ENCODE measurements at regions not wholly inside any gene's neighbourhood (a gene's known extent, or its start where the extent isn't known, plus 50 kb on each side); places are given as distances from the start of the nearest gene placed in this dataset.

DNA sequence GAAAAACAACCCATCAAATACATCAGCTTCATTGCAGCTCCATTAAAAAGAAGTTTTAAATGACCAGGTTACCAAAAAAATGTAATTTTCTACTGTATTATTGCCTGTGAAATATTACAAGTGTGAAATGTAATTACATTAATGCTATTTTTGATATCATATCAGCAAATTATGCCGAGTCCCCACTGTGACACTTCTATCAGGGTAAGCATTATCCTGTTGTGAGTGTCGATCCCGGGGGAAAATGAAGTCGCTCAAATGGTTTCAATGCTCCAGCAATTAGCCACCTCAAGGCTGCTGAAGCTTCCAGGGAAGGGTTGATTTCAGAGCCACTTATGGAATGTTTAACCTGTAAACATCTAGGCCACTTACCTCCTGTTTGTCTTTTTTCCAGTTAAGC lies 70.4 kb downstream of the RCN1 start:
- no peak for DNase-seq (ENCODE audit: low read depth in 4 of 4, low spot score in 3 of 4)

- no peak for DNase-seq (ENCODE audit: low read depth in 4 of 4, low spot score in 3 of 4)
Measured at GRCh38 chr11:32162351-32162750, 71.5 kb downstream of the RCN1 start.

- DNase-seq (ENCODE audit: low read depth in 4 of 4, low spot score in 3 of 4), result no peak
Measured at GRCh38 chr11:32162906-32163305, 72.0 kb downstream of the RCN1 start.

DNA sequence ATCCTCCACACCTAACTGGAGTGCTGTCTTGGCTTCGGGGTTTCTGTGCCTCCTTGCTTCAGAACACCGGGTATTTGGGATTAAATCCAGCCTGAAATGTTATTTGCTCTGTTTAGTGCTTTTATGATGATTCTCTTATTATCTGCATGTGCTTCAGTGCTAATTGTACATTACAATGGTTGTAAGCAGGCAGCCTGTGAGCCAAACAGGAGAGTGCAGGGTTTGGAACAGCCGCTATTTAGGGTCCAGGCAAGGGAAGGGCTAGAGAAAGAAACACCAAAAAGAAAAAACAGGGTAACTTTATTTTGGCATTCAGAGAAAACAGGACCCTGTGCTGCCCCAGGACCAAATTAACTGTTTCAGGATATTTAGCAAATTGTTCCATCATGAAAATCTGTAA lies 72.7 kb downstream of the RCN1 start:
- no peak for DNase-seq (ENCODE audit: low read depth in 4 of 4, low spot score in 3 of 4)

DNA sequence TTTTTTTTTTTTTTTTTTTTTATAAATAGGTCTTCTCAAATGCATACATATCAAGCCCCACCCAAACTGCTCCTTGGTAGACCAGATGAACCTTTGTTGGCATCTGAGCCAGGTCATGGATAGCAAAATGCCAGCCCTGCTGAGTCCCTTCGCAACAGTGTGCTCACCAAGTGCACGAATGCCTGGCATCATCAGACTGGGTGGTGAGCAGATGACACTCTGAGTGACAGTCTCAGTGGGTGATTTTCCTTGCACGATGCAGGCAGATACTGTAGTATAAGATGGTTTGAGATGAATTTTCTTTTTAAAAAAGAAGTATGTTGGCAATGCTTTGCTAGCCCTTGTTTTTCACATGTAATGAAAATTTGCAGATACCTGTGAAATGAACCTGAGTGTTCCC lies 74.0 kb downstream of the RCN1 start:
- DNase-seq (ENCODE audit: low read depth in 4 of 4, low spot score in 3 of 4), result no peak

DNA sequence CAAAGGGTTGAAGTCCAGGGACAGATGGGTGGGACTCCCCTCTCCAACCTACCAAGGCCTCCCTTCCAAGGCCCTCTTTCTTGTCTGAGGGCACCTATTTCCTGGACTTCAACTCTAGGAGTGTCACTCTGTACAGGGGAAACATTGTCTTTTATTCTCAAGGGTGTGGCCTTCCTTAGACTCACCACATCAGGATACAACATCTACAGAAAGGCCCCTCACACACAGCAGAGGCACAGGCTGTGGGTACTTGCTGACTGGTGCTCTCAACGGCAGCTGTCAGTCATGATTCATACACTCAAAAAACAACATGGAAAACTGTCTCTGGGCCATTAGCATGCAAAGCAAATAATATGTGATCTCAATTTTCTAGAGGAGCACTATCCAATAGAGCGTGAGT lies 78.0 kb downstream of the RCN1 start:
- no peak for DNase-seq (ENCODE audit: low read depth in 4 of 4, low spot score in 3 of 4)

GRCh38 chr11:32171445-32171844 lies 80.6 kb downstream of the RCN1 start:
- DNase-seq (ENCODE audit: low read depth in 4 of 4, low spot score in 3 of 4), result no peak

- DNase-seq (ENCODE audit: low read depth in 4 of 4, low spot score in 3 of 4), result no peak
Measured at GRCh38 chr11:32172041-32172847, 81.4 kb downstream of the RCN1 start.

DNA sequence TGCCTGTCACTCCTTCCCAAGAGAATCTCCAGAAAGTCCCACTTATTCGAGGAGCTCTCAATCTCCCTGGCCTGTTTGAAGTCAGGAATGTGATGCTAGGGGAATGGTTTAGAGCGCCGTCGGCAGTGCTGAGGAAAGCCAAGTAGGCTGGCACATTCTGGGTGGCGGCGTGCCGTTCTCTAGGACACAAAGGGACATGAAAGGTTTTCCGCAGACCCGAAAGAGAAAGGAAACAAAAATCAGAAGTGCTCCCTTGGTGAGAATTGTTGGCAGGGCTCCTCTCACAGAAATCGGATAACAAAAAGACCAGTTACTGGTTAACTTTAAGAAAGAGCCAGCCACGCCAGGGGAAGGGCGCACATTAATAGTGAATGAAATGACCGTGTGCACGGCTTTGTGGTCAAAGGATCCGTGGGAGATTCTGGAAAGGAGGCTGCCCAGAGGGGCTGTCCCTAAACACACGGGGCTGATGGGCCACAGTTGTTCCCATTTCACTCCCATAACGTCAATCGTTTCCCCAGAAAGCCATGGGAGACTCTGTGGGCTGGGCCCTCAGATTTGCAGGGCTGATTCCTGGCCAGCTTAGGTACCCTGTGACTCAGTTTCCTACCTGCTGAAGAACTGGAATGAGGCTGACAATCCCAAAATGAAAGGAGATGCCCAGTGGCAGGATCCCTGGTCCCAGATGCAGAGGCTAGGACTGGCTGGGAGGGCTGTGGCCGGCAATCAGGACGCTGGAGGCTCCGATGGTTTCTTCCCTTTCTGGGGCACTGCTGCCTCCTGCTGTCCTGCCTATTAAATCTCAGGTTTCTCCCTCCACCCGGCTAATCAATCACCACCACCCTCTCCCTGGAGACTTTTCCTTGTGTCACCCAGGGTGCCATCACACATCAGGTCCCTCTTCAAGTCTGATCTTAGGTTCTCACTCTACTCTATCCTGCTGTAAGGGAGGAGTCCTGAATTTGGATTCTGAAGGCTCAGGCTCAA lies 82.3 kb downstream of the RCN1 start:
- DNase-seq (ENCODE audit: low read depth in 4 of 4, low spot score in 3 of 4), result peak in 2 of 4 donors; percentile 24 to 34

DNA sequence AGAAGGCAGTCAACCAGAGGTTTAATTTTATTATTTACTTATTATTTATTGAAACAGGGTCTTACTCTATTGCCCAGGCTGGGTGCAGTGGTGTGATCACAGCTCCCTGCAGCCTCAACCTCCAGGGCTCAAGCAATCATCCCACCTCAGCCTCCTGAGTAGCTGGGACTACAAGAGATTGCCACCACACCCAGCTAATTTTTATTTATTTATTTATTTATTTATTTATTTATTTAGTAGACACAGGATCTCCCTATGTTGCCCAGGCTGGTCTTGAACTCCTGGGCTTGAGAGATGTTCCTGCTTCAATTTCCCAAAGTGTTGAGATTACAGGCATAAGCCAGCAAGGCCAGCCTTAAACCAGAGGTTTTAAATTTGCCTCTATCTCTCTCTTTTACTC lies 83.1 kb downstream of the RCN1 start:
- no peak for DNase-seq (ENCODE audit: low read depth in 4 of 4, low spot score in 3 of 4)

DNA sequence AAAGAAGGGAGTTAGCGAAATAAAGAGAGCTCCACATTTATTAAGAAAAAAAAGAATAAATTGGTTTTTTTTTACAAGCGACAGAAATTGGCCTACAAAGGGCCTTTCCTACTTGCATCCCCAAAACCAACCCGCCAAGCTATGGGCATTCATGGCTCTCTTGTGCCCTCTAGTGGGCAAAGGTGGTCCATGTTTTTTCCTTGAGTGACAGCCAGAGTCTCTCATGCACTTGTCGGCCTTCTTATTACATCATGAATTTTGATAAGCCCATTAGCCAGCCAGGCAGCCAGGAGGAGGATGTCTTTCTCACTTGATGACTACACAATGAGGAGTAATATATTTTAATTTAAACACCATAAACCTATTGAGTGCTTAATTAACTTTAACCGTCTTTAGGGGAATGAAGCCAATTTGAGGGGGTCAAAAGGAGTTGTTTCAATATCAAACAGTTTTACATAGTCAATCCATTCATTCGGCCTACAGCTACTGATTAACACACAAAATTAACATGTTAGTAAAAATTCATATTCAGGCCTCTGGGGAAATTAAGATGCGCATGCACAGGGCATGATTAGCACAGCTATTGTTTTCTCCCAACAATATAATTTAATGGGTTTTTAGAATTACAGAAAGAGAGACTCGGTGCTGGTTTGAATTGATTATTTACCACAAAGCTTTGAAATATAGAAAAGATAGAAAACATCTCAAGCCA lies 85.5 kb downstream of the RCN1 start:
- peak; percentile 55 to 75 (median 62) for DNase-seq (ENCODE audit: low read depth in 4 of 4, low spot score in 3 of 4)

DNA sequence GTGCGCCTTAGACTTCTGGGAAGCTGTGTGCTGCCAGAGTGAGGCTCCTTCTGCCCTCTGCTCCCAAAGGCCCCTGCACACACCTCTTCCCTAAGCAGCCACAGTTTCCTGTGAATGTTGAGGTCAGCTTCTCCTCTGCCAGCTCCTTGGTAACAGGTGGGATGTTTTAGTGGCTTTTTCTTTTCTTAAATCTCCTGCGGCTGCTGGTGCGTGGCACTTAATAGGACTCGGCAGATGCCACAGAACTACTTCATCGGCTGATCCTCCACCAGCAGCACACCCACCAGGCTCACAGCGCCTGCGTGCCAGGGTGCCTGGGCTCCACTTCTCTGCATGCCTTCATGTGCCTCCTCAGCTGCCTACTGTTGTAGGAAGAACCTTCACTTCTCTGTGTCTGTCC lies 87.8 kb downstream of the RCN1 start:
- DNase-seq (ENCODE audit: low read depth in 4 of 4, low spot score in 3 of 4), result no peak

DNA sequence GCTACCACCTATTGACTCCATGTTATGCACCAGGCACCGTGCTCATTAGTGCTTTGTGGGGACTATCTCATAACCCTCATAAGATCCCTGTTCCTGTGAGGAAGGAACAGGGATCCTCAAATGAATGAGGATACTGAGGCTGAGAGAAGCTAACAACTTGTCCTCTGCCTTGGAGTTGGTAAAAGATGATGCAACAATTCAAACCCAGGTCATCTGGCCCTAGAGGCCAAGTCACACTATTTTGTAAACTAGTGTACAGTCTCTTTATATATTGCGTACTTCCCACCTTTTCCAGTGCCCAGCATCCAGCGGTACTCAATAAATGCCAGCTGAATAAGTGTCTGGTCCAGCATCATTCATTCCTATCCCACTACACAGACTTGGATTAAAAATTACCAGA lies 92.6 kb downstream of the RCN1 start:
- DNase-seq (ENCODE audit: low read depth in 4 of 4, low spot score in 3 of 4), result no peak

- no peak for DNase-seq (ENCODE audit: low read depth in 4 of 4, low spot score in 3 of 4)
Measured at GRCh38 chr11:32184041-32184722, 93.3 kb downstream of the RCN1 start.

DNA sequence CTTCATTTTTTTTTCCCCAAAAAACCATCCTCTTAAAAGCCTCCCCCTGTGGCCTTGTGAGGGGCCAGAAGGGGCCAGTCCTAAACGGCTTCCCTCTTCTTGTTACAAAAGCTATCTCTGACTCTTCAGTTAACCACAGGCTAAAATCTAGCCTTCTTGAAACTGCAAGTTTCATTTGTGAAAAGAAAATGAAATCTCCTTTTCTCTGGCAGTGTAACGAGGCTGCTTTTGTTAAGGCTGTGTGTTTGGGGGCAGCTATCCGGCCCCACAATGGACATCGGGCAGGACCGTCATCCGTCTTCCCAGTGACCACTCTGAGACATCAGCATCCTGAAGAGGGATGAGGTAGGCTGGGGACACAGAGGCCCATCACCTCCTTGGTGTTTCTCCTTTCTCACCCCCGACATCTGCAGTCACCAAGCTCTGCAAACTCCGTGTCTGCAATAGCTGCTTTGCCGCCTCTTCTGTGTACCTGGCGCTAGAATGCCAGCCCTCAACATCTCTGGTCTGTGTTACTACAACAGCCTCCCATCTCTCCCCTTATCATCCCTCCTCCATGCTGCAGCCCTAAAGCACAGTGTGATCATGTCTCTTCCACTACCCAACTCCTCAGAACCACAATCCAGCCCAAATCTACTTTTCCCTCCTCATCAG lies 94.0 kb downstream of the RCN1 start:
- no peak for DNase-seq (ENCODE audit: low read depth in 4 of 4, low spot score in 3 of 4)

- no peak for DNase-seq (ENCODE audit: low read depth in 4 of 4, low spot score in 3 of 4)
Measured at GRCh38 chr11:32186118-32186517, 95.2 kb downstream of the RCN1 start.

DNA sequence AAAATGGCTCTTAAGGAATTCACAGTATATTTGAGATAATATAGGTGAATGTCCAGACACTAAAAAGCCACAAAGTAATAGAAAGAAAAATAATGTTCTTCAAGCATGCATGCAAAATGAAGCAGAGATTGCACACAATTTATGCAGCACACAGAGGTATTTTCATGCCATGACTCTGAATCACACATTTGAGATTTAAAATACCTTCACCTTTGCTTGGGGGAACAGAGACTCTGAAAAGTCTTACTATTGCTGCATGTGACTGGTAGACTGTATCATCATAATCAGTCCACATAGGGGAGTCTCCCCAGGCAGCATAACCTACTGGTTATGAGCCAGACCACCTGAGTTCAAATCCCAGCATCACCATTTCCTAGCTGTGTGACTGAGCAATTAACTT lies 96.2 kb downstream of the RCN1 start:
- DNase-seq (ENCODE audit: low read depth in 4 of 4, low spot score in 3 of 4), result no peak

DNA sequence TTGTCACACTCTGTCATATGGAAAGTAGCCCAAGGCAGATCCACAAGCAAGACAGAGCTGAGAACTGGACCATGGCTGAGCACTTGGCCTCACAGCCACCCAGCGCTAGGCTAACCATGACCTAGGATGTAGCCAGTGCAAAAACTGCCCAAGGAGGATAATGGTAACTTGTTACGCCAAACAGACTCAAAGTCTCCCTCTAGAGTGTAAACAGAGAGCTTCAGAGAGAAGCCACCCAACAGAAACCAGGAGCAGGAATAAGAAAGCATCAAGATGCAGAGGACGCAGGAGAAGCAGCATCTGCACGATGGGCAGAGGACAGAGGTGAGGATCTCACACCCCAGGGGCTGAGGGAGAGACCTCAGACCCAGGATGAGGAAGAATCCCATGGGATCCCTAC lies 97.9 kb downstream of the RCN1 start:
- no peak for DNase-seq (ENCODE audit: low read depth in 4 of 4, low spot score in 3 of 4)

- no peak for DNase-seq (ENCODE audit: low read depth in 4 of 4, low spot score in 3 of 4)
Measured at GRCh38 chr11:32196137-32196536, 105.3 kb downstream of the RCN1 start.

- DNase-seq (ENCODE audit: low read depth in 4 of 4, low spot score in 3 of 4), result no peak
Measured at GRCh38 chr11:32198053-32198452, 107.2 kb downstream of the RCN1 start.
